H1 (cell line): ENCODE measurements at regions not wholly inside any gene's neighbourhood (a gene's known extent, or its start where the extent isn't known, plus 50 kb on each side); places are given as distances from the start of the nearest gene placed in this dataset.

Source experiments
- BRCA1 ChIP-seq: IDR thresholded peaks from 2 replicates; pipeline ENCODE4 v1.6.1; 2012; ENCODE audit warnings: low read depth, low read length, improper control_type of control experiment
- JUND ChIP-seq: IDR thresholded peaks from 2 replicates; pipeline ENCODE4 v1.6.1; 2011; ENCODE audit warnings: mild to moderate bottlenecking, improper control_type of control experiment, low read length
- SIRT6 ChIP-seq: IDR thresholded peaks from one replicate; pipeline ENCODE4 v1.7.1; 2012; ENCODE audit warnings: low read length, inconsistent platforms
- SP1 ChIP-seq: IDR thresholded peaks from 2 replicates; pipeline ENCODE4 v1.6.1; 2011; ENCODE audit warnings: low read depth, low read length
- TAF1 ChIP-seq: IDR thresholded peaks from 2 replicates; pipeline ENCODE4 v1.6.1; 2011; ENCODE audit warnings: mild to moderate bottlenecking, low read depth, low read length
- YY1 ChIP-seq: IDR thresholded peaks from 2 replicates; pipeline ENCODE4 v1.6.1; 2011; ENCODE audit warnings: low read depth, mild to moderate bottlenecking, low read length
- ZNF274 ChIP-seq: IDR thresholded peaks from 2 replicates; pipeline ENCODE4 v1.7.0; 2012; ENCODE audit warnings: low read length, borderline replicate concordance; ENCODE audit errors: extremely low read depth

DNA sequence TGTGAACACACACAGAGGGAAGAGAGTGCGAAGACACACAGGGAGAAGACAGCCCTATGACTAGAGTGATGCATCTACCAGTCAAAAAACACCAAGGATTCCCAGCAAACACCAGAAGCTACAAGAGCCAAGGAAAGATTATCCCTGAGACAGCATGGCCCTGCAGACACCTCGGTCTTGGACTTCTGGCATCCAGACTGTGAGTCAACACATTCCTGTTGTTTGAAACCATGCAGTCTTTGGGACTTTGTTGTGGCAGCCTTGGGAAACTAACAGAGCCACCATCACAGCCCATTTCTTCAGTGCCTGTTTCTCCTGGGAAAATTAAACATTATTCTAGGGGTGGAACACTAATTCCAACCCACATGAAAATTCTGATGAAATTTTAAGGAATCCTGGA lies 220.6 kb downstream of the GXYLT1 start (continued):
- no peak for TF ChIP-seq BRCA1
- no peak for TF ChIP-seq ZNF274
- no peak for TF ChIP-seq SIRT6
- TF ChIP-seq TAF1: no peak
- TF ChIP-seq JUND: no peak
- TF ChIP-seq YY1: no peak
- no peak for TF ChIP-seq SP1
